HG03139 (cell line): ENCODE measurements at regions not wholly inside any gene's neighbourhood (a gene's known extent, or its start where the extent isn't known, plus 50 kb on each side); places are given as distances from the start of the nearest gene placed in this dataset.
"Not testable (repeated sequence)": the region's sequence is repeated elsewhere in the genome, so short reads cannot be mapped to it uniquely, and the experiment has no call there.

ENCODE experiments used
- ATAC-seq: cut with Tn5 transposase; IDR thresholded peaks from one replicate; pipeline ENCODE4 v1.9.1; 2021; ENCODE audit not compliant: unreplicated experiment

- no peak for ATAC-seq
Measured at GRCh38 chr6:74448850-74449249, 752.8 kb downstream of the CD109 start.

GRCh38 chr6:74447013-74447412 is 751.0 kb downstream of the CD109 start:
- peak; percentile 82 for ATAC-seq

- no peak for ATAC-seq
Measured at GRCh38 chr6:74439123-74439811, 743.3 kb downstream of the CD109 start.

DNA sequence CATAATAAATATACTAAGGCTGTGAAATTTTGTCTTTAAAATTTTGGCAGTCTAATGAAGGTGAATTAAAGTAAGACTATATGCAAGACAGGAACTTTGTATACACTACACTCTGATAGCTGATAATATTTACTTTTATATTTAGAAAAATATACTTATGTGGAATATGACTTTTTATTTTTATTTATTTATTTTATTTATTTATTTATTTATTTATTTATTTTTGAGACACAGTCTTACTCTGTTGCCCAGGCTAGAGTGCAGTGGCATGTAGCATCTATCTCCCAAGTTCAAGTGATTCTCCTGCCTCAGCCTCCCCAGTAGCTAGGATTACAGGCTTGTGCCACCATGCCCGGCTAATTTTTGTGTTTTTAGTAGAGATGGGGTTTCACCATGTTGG is 742.4 kb downstream of the CD109 start:
- not testable (repeated sequence) for ATAC-seq

DNA sequence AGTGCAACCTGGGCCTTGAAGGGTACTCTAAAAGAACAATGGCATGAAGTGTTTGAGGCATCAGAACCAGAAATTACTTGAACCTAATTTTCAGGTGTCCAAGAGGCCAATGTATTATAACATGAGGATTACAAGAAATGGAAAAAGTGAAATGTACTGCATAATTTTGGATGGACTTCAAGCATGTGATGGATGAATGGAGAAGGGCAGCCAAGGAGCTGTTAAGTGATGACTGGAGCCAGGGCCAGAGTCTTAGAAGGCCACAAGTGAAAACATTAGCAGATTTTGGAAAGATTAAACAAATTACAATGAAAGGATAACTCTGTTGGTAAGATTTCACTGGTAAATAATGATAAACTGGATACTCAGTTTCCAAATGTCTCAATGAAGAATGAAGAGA is 738.2 kb downstream of the CD109 start:
- ATAC-seq: no peak

- ATAC-seq: no peak
Measured at GRCh38 chr6:74431873-74432580, 736.0 kb downstream of the CD109 start.

GRCh38 chr6:74420221-74420620 is 724.2 kb downstream of the CD109 start:
- ATAC-seq: no peak

- no peak for ATAC-seq
Measured at GRCh38 chr6:74415056-74415455, 719.1 kb downstream of the CD109 start.

DNA sequence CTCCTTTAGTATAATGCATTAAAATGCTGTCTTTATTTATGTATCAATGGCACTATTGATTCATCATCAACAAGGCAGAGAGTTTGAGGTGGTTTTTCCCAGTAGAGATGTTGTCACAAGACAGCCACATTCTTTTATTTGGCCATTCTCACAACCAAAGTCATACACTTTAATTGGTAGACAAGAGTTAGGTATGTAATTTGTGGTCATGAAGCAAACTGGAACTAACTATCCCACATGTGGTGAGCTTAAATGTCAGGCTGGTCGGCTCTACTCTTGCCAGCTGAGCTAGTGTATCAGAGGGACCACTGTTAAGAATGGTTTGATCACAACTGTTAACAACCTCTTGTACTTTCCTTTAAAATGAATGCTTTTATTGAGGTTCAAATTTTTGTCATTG is 714.6 kb downstream of the CD109 start:
- ATAC-seq: no peak

GRCh38 chr6:74409447-74409846 is 713.4 kb downstream of the CD109 start:
- ATAC-seq: peak; percentile 86

GRCh38 chr6:74408844-74409243 is 712.8 kb downstream of the CD109 start:
- no peak for ATAC-seq

DNA sequence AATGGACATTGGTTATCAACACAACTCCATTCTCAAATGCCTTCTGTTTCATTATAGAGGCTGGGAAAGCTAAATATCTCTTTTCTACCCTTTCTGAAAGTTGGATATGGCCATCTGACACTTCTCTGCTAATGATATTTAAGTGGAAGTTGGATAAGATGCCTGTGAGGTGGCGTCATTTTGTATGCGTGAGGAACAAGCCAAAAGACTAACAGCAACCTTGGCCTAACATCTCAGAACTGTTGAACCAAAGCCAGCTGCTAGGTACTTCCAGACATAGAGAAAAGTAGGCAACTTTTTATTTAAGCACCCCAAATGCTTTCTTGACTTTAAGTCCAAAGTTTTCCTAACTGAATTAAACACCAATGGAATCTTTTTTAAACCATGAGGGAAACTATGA is 708.4 kb downstream of the CD109 start:
- no peak for ATAC-seq

GRCh38 chr6:74402781-74403180 is 706.8 kb downstream of the CD109 start:
- no peak for ATAC-seq

DNA sequence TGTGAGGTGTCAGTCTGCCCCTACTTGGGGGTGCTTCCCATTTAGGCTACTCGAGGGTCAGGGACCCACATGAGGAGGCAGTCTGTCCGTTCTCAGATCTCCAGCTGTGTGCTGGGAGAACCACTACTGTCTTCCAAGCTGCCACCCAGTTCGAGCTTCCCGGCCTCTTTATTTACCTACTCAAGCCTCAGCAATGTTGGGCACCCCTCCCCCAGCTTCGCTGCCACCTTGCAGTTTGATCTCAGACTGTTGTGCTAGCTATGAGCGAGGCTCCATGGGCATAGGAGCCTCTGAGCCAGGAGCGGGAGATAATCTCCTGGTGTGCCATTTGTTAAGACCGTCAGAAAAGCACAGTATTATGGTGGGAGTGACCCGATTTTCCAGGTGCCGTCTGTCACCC is 682.4 kb downstream of the CD109 start:
- not testable (repeated sequence) for ATAC-seq

GRCh38 chr6:74369556-74369993 is 673.6 kb downstream of the CD109 start:
- no peak for ATAC-seq

GRCh38 chr6:74368746-74369145 is 672.7 kb downstream of the CD109 start:
- no peak for ATAC-seq

GRCh38 chr6:74366634-74367033 is 670.6 kb downstream of the CD109 start:
- no peak for ATAC-seq

DNA sequence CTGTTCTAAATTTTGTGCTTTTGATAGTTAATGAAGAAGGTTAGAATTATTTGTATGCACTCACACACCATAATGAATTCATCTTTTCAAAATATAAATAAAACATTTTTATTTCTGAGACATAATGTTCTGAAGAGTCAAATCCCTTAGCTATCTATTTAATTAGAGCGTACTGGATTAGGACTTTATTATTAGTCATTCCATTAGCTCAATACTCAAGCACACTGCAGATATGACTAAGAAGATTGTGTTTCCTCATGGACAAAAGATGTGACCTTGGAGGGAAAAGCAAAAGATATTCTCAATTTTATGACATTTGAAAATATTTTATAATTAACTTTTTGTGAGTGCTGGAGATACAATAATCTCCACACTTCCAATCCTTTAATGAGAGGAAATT is 666.4 kb downstream of the CD109 start:
- ATAC-seq: no peak

DNA sequence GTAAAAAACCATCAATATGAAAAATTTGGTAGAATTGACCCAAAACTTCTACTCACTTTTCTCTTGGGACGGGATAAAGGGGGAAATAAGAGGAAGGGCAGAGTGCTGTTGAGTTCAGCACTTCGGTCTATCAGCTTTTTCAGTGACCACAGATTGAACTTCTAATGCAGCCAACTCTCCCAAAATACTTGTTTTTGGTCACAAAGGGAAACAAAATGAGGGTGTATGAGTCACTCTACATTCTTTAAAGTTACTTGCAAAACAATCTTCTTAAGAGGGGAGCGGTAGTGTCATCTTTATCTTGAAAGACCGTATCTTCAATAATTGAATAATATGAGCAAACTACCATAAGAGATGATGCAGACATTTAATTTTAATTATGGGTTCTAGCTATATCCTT is 661.3 kb downstream of the CD109 start:
- ATAC-seq: no peak

GRCh38 chr6:74356391-74356790 is 660.4 kb downstream of the CD109 start:
- ATAC-seq: no peak

DNA sequence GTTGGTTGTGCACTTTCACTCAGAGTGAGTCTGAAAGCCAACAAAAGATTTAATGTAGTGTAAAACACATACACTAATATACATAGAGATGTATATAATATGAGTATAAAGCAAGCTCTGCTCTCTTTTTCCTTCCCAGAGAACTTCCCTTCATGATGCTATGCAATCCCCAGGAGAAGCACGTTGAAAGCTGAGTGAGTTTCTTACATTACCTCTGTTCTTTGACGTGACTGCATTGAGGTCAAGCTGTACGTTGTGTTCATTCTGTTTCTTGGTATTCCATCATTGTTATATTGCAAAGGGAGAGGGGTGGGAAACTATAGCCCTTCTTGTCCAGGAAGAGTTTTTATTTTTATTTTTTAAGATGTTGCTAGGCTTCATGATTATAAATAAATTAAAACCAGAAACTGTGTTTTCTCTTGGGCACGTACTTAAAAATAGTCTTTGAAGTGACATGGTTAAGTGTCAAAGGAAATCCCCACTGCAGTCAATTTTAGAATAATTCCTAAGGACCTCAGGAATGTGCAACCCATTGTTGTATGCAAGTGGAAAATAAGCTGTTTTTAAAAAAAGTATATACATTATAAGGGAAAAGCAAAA is 651.0 kb downstream of the CD109 start:
- no peak for ATAC-seq

- no peak for ATAC-seq
Measured at GRCh38 chr6:74343804-74344203, 647.8 kb downstream of the CD109 start.
